Omental fat pad (tissue), 3 donors: ENCODE measurements at regions not wholly inside any gene's neighbourhood (a gene's known extent, or its start where the extent isn't known, plus 50 kb on each side); places are given as distances from the start of the nearest gene placed in this dataset.

Source experiments
- ATAC-seq: fragments of 150-250 bp; one replicate; pipeline ENCODE4 v1.9.1; 2016; ENCODE audit warnings: mild to moderate bottlenecking, moderate library complexity; ENCODE audit not compliant: low FRiP score
- DNase-seq: peaks from one replicate; pipeline ENCODE4 v3.0.0-alpha.2; 2019; ENCODE audit warnings: low spot score
- CTCF ChIP-seq, 3 donors: fragments of 450-650 bp; IDR thresholded peaks; one replicate each; pipeline ENCODE4 v1.5.1; 2016 to 2017; ENCODE audit warnings: antibody characterized with exemption in 3 of 3, mild to moderate bottlenecking in 3 of 3, moderate library complexity in 2 of 3

GRCh38 chr2:125593036-125593435, 1062.9 kb upstream of the GYPC start:
- DNase-seq = no peak
- ATAC-seq = no peak
- no peak for TF ChIP-seq CTCF (IDR thresholded peaks at IDR 0.05)

GRCh38 chr2:125596612-125597011, 1059.3 kb upstream of the GYPC start:
- no peak for TF ChIP-seq CTCF (IDR thresholded peaks at IDR 0.05)
- ATAC-seq (no peak), DNase-seq (no peak)

GRCh38 chr2:125615438-125615837, 1040.5 kb upstream of the GYPC start:
- no peak for TF ChIP-seq CTCF (IDR thresholded peaks at IDR 0.05)
- ATAC-seq (no peak), DNase-seq (no peak)

- no peak for DNase-seq
- no peak for TF ChIP-seq CTCF (IDR thresholded peaks at IDR 0.05)
- ATAC-seq = no peak
Measured at GRCh38 chr2:125630377-125630776, 1025.6 kb upstream of the GYPC start.

- no peak for TF ChIP-seq CTCF (IDR thresholded peaks at IDR 0.05)
- no peak for ATAC-seq
- no peak for DNase-seq
Measured at GRCh38 chr2:125634662-125635061, 1021.3 kb upstream of the GYPC start.

GRCh38 chr2:125638345-125638744, 1017.6 kb upstream of the GYPC start:
- ATAC-seq (no peak), DNase-seq (no peak)
- no peak for TF ChIP-seq CTCF (IDR thresholded peaks at IDR 0.05)

- ATAC-seq = no peak
- no peak for DNase-seq
- TF ChIP-seq CTCF (IDR thresholded peaks at IDR 0.05) = no peak
Measured at GRCh38 chr2:125642032-125642431, 1013.9 kb upstream of the GYPC start.
